IPS DF 19.7 (cell line): ENCODE measurements at regions not wholly inside any gene's neighbourhood (a gene's known extent, or its start where the extent isn't known, plus 50 kb on each side); places are given as distances from the start of the nearest gene placed in this dataset.
"Not testable (repeated sequence)": the region's sequence is repeated elsewhere in the genome, so short reads cannot be mapped to it uniquely, and the experiment has no call there.

Experiments
- DNase-seq: peaks from one replicate; pipeline ENCODE4 v3.0.0-alpha.2; 2013; ENCODE audit warnings: low read depth, low spot score

- DNase-seq, result no peak
Measured at GRCh38 chr14:41549821-41550607, 56.7 kb upstream of the LRFN5 start.

- no peak for DNase-seq
Measured at GRCh38 chr14:41549282-41549681, 57.4 kb upstream of the LRFN5 start.

DNA sequence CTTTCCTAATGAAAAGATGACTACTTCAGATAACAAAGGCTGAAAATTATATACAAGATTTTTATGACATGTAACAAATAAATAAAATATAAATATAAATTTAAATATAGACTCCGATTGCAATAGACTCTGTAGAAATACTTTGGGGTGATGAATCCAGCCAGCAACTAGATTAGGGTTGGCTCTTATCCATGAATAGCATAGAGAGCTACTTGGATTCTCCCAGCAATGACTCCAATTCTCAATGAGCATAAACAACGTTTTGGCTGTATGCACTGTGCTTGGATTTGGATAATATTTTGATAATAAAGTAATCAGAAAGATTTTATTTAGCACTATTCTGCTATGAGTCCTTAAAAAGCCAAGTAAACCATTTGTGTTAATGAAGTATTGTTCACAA lies 58.0 kb upstream of the LRFN5 start:
- DNase-seq, result no peak

DNA sequence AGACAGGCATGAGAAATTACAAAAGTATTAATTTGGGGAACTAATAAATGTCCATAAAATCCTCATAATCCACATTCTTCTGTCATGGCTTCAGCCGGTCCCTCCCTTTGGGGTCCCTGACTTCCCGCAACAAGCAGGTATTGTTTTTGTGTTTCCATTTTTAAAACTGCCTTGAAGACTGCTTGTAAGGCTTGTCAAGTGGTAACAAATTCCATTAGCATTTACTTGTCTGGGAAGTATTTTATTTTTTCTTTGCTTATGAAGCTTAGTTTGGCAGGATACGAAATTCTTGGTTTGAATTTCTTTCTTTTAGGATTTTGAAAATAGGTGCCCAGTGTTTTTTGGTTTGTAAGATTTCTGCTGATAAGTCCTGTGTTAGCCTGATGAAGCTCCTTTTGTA lies 65.3 kb upstream of the LRFN5 start:
- no peak for DNase-seq

- DNase-seq, result no peak
Measured at GRCh38 chr14:41532255-41532654, 74.4 kb upstream of the LRFN5 start.

GRCh38 chr14:41521891-41522290 lies 84.8 kb upstream of the LRFN5 start:
- DNase-seq, result no peak

GRCh38 chr14:41518030-41518429 lies 88.6 kb upstream of the LRFN5 start:
- DNase-seq, result not testable (repeated sequence)

- DNase-seq, result no peak
Measured at GRCh38 chr14:41506552-41506951, 100.1 kb upstream of the LRFN5 start.

- peak; percentile 17 for DNase-seq
Measured at GRCh38 chr14:41505491-41505890, 101.2 kb upstream of the LRFN5 start.

DNA sequence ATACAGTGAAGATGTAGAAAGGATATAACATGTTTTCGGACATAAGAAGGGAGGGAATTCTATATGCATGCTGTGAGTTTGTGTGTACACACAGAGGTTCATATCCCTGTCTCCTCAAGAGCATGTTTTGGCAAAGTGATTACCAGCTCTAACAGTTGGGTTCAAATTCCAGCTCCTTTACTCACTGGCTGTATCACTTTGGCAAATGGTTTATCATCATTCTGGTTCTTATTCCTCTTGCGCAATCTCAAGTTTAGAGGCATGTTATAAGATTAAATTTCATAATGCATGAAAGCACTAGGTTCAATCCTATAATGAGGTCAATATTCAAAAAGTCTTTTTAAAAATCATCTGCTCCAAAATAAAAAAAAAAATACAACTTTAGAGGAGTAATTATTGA lies 107.7 kb upstream of the LRFN5 start:
- DNase-seq, result no peak

DNA sequence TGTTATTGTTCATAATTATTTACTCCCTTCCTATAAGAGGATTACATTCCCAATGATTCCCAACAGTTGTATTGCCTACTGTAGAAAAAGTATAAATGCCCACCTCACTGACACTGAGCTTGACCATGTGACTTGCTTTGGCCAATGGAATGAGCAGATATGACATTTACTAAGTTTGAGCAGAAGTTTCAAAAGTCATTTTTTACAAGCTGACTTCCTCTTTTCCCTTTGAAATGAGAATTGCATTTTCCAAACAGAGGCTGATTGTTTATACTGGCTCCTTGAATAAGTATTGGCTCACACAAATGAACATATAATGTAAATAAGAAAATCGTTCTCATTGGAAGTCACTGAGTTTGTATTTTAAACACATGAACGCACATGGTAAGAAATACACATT lies 116.4 kb upstream of the LRFN5 start:
- DNase-seq, result no peak

DNA sequence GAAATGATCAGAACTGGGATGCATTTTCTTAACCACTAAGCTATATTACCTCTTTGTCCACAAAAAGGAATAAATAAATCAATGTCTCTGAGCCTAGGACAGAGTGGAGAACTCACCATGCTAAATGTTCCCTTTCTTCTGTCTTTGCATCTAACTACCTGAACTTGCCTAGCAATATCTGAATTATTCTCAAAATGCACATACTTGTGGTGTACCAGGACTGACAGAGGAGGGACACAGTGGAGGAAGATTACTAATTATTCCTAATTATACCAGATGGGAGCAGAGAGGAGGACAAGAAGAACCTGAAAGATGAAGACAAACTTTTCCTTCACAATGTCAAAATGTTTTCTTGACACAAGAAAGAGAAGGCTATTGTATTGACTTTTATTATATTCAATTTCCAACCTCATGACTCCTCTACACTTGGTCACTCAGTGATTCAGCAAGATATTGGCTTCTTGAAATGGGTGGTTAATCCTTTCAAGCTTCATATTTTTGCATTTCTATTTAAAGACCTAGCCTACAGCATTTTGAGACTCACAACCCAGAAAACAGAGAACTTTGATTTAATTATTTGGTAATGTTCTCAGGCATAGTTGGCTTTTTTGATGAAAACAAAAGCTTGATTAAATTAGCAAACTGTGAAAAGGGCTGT lies 117.2 kb upstream of the LRFN5 start:
- no peak for DNase-seq

DNA sequence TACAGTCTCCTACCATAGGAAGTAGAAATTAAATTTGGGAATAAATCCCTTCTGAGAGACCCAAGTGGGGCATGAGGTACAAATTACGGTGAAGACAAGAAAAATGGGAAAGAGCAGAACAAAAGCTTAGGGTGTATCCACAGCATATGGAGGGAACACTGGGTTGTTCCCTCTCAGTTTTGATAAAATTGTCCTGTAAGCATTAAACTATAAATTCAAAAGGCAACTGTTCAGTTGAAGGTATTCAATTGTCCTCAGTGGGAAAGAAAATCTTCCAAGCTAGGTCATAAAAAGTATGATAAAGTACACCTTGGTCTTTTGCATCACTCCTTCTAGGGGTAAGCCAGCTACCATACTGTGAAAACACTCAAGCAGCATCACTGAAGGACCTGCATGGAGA lies 118.3 kb upstream of the LRFN5 start:
- DNase-seq, result no peak

DNA sequence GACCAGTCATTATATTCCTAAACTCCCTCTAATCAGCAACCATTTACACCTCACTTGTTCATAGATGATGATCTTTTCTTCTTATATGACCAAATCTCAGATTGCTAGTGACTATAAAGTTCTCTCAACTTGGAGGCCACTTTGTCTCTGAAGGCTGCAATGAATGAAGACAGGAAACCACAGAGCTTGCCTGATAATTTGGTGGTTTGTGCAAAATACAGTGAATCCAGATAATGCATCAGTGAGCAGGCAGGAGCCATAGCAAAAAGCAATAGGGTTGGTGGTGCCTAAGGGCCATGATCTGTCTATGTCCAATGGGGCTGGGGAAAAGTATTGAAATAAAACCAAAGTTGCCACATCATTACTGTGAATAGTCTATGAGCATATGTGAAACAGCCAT lies 123.8 kb upstream of the LRFN5 start:
- DNase-seq, result no peak

DNA sequence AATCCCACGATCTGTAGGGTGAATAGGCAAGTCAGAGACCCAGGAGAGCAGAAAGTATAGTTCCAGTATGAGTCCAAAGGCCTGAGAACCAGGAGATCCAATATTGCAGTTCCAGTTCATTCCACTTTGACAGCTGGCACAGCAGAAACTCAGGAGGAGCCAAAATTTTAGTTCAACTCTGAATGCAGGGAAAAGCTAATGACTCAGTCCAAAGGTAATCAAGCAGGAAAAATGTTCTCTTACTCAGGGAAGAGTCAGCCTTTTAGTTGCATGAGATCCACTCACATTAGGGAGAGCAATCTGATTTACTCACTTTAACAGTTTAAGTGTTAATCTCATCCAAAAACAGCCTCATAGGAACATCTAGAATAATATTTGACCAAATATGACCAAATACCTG lies 130.2 kb upstream of the LRFN5 start:
- no peak for DNase-seq

DNA sequence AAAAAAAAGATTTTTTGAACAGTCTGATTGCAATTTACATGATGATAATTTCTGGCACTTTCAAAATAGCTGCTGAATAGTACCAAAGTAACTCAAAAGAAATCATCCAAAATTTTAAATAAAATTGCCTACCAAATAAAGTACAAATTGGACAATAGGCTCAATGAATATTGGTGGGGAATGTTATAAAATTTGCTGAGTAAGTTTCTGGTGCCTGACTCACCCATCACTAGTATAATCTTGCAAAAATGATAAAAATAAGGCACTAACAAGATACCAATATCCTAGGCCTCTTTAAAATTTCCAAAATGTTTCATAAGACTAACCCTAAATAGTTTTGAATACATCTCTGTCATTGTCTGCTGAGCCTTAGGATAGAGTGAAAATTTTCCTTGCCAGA lies 145.3 kb upstream of the LRFN5 start:
- no peak for DNase-seq

- DNase-seq, result no peak
Measured at GRCh38 chr14:41457393-41457792, 149.3 kb upstream of the LRFN5 start.

- no peak for DNase-seq
Measured at GRCh38 chr14:41449066-41449465, 157.6 kb upstream of the LRFN5 start.

DNA sequence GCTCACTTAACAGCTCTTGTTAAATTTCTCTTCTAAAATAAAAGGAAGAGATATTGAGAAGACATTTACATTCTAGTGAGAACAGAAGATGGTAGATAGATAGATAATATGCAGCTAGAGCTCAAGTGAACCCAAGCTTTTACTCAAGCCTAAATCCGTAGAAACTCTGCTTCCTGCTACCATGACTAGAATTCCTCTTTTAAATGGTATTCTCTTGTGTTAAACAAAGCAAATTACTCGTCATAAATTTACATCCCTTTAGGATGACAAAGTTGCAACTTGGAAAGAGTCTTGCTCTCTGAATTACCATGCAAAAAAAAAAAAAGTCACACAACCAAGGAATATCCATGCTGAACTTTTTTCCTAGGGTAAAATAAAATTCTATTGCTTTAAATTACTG lies 160.7 kb upstream of the LRFN5 start:
- DNase-seq, result peak; percentile 23

DNA sequence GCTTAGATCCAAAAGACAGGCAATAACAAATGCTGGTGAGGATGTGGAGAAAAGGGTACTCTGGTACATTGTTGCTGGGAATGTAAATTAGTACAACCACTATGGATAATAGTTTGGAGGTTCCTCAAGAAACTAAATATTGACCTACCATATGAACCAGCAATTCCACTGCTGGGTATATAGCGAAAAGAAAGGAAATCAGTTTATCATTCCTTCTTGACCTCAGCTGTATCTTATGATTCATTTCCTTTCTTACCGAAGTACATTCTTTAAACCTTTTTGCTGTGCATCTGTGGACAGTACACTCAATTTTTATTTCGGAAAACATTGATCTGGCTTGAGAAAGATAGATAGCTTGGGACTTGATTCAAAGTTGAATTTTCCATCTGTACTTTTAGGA lies 183.2 kb upstream of the LRFN5 start:
- no peak for DNase-seq

GRCh38 chr14:41421308-41421707 lies 185.4 kb upstream of the LRFN5 start:
- not testable (repeated sequence) for DNase-seq

DNA sequence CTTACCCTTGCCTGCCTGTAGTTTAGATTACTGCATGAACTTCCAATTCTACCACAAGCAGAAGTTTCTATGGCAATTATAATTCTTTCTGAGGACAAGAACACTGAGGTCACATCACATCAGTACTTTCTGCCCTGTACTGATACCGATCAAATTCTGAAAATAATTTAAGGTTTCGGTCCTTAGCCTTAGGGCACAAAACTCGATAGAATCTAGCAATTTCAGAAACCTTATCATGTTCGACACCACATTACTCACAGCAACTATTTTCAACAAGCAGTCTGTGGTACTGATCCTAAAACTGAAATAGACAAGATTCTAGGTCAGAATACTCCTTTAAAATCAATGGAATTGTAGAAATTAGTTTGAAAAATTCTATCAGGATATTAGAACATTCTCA lies 187.0 kb upstream of the LRFN5 start:
- no peak for DNase-seq

DNA sequence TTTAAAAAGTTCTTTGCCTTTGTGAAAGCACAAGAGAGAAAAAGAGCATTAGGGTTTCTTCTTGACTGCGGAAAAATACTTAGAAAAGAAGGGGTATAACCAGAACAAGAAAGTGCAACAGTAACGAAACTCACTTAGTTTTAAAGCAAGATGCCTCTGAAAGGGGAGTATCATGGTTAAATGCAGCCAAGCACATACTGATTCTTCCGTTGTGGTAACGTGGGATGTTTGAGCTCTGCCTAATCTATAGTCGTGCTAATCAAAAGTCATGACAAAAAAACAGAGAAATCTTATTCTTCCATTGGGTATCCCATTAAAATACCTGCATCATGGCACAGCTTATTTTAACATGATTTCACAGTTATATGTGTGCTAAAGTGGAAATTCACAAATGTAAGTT lies 187.8 kb upstream of the LRFN5 start:
- no peak for DNase-seq

DNA sequence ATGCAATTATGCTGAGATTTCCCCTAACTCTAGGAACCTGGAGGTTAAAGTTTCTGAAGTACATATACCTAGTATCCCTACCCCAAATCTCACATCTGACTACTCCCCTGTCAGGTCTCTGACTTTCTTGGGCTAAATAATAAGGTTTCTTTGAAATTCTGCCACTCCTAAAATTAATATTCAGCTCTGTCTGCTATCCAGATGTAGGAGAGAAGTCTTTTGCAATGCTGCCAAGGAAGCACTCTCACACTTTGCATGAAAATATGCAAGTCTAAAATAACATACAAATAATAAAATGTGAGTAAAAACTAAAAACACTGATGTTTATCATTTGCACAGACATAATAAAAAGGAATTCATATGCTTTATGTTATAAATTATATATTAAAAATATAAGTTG lies 196.9 kb upstream of the LRFN5 start:
- DNase-seq, result no peak
